ENCODE measurements at regions not wholly inside any gene's neighbourhood (a gene's known extent, or its start where the extent isn't known, plus 50 kb on each side); places are given as distances from the start of the nearest gene placed in this dataset.

DNA sequence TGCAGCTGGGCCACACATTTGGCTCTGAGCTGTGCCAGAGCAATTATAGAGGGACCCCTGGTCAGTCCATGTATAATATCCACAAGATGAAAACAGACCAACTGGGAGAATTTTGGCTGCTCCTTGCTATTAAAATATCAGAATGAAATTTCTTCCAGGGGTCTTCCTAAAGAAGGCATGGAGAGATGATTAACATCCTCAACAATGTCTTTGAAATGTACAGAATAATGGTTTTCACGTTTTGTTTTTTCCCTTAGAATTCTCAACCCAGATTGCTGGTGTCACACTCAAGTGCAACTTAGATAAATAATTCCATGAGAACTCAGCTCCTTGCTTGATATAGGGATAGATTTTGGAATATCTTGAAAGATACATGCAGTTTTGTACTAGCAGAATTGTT is 148.3 kb upstream of the SLC24A2 start:
- Histone ChIP-seq H3K27ac (no peak overlapping the region), H3K9me3 (no peaks in the 10 kb centered on the region), H3K36me3 (no peaks in the 10 kb centered on the region), H3K27me3 (peaks cover 20% of the 10 kb centered on the region), H3K4me1 (ENCODE audit: control insufficient read depth in 1 of 2, insufficient read depth in 1 of 2, low read depth in 1 of 2, low read length in 1 of 2) (peaks cover 6 to 7% of the 10 kb centered on the region in 2 experiments), H3K4me3 (ENCODE audit: low read depth in 1 of 2, low read length in 1 of 2) (no peak overlapping the region)
- TF ChIP-seq, protein P1, sequence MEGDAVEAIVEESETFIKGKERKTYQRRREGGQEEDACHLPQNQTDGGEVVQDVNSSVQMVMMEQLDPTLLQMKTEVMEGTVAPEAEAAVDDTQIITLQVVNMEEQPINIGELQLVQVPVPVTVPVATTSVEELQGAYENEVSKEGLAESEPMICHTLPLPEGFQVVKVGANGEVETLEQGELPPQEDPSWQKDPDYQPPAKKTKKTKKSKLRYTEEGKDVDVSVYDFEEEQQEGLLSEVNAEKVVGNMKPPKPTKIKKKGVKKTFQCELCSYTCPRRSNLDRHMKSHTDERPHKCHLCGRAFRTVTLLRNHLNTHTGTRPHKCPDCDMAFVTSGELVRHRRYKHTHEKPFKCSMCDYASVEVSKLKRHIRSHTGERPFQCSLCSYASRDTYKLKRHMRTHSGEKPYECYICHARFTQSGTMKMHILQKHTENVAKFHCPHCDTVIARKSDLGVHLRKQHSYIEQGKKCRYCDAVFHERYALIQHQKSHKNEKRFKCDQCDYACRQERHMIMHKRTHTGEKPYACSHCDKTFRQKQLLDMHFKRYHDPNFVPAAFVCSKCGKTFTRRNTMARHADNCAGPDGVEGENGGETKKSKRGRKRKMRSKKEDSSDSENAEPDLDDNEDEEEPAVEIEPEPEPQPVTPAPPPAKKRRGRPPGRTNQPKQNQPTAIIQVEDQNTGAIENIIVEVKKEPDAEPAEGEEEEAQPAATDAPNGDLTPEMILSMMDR (IDR thresholded peaks at IDR 0.05), result no peak

DNA sequence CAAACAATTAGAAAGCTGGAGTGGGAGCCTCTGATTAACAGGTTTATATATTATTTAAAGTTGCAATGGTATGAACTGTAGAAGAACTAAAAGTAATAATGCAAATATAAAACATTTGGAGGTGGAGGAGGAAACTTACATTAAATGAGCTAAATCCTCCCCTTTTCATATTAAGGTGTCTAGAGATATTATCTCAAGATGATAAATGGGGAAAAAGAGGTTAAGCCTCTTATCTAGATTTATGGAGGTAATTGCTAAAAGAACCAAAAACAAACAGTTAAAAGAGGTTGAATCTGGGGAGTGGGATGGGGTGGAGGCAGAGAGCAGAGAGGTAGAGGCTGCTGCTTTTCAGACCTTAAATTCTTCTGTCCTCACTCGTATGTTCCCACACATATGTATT is 147.8 kb upstream of the SLC24A2 start:
- peaks cover 6 to 7% of the 10 kb centered on the region in 2 experiments for H3K4me1 ChIP-seq (ENCODE audit: control insufficient read depth in 1 of 2, insufficient read depth in 1 of 2, low read depth in 1 of 2, low read length in 1 of 2)
- H3K27me3 ChIP-seq, result peaks cover 20% of the 10 kb centered on the region
- no peaks in the 10 kb centered on the region for H3K9me3 ChIP-seq
- TF ChIP-seq, protein P1 (IDR thresholded peaks at IDR 0.05), result no peak
- H3K36me3 ChIP-seq, result no peaks in the 10 kb centered on the region
- H3K27ac ChIP-seq, result no peak overlapping the region
- H3K4me3 ChIP-seq (ENCODE audit: low read depth in 1 of 2, low read length in 1 of 2), result no peak overlapping the region

DNA sequence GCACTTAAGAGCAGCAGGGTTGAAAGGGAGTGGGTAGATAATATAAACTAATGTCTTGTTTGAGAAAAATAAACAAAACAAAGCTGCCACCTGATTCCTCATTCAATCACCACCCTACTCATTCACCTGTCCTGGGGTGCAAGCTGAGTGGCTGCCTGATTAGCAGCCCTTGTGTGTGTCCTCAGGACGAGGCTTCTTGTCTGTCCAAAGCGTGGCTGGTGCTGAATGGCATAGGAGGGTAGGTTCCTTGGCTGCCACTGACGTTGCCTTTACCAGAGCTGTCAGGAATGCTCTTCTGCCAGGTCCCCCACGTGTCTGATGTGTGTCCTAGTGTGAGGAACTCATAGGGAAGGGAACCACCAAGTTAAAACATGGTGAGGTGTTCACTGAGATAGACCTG is 146.6 kb upstream of the SLC24A2 start:
- Histone ChIP-seq H3K4me1 (ENCODE audit: control insufficient read depth in 1 of 2, insufficient read depth in 1 of 2, low read depth in 1 of 2, low read length in 1 of 2) (peaks cover 6 to 7% of the 10 kb centered on the region in 2 experiments), H3K36me3 (no peaks in the 10 kb centered on the region), H3K4me3 (ENCODE audit: low read depth in 1 of 2, low read length in 1 of 2) (no peak overlapping the region), H3K27me3 (peaks cover 21% of the 10 kb centered on the region), H3K9me3 (no peaks in the 10 kb centered on the region), H3K27ac (no peak overlapping the region)
- TF ChIP-seq, protein P1 (IDR thresholded peaks at IDR 0.05), result no peak

DNA sequence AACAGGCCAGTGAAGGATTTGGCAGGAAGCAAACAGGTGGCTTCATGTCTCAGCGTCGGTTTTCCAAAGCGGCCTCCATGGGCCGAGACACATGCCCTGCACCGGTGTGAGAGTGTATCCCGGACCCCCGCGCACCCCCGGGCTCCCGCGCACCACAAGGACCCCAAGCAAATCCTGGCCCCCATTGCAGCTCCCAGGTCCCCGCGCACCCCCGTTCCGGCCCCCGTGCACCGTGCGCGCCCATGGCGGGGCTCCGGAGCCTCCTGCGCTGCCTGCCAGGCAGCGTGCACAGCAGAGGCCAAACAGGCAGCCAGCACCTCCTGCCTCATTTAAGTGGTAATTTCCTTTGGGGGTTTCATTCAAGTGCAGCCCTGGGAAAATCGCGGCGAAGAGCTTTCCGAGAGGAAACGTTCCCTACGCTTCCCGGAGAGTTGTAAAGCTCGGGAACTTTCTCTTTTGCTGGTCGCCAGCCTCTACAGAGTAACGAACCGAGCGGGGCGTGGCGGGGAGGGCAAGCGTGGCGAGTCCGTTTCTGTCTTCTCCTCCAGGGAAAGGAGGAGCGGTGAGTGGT is 145.5 kb upstream of the SLC24A2 start:
- H3K9me3 ChIP-seq, result no peaks in the 10 kb centered on the region
- peak overlapping the region; percentile 35 to 43 for H3K4me3 ChIP-seq (ENCODE audit: low read depth in 1 of 2, low read length in 1 of 2)
- H3K4me1 ChIP-seq (ENCODE audit: control insufficient read depth in 1 of 2, insufficient read depth in 1 of 2, low read depth in 1 of 2, low read length in 1 of 2), result peaks cover 6 to 7% of the 10 kb centered on the region in 2 experiments
- H3K27ac ChIP-seq, result no peak overlapping the region
- TF ChIP-seq, protein P1 (IDR thresholded peaks at IDR 0.05), result no peak
- H3K27me3 ChIP-seq, result peaks cover 26% of the 10 kb centered on the region
- H3K36me3 ChIP-seq, result no peaks in the 10 kb centered on the region

DNA sequence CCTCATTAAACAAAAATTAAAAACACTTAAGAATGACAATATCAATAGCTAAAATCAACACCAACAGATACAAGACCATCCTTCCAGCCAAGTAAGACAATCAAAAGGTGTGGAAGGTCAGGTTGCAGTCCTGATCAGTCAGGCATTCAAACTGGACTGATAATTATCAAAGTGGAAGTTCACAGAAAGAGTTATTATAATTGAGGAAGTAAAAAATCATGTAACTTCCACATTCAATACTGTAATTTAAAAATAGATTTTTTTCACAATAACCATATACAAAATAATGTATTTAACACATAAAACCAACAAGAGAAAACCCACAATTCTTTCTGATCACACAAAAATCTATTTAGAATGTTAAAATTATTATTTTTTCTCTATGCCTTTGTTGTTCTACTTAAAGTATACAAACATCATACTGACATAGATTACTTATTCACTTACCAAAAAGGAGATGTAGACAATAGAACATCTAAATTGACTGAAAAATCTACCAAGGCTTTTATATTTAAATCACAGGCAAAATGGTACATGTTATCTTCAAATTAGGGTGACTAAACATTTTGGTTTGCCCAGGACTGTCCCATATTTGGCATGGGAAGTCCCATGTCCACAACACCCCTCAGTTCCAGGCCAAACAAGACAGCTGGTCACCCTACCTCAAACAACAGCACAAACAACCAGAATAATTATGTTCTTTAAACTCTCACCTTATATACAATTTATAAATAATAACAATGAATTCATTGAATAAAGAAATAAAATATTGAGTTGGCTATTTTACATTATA is 142.5 kb upstream of the SLC24A2 start:
- Histone ChIP-seq H3K4me3 (ENCODE audit: low read depth in 1 of 2, low read length in 1 of 2) (no peak overlapping the region), H3K27ac (no peak overlapping the region), H3K27me3 (peaks cover 34% of the 10 kb centered on the region), H3K4me1 (ENCODE audit: control insufficient read depth in 1 of 2, insufficient read depth in 1 of 2, low read depth in 1 of 2, low read length in 1 of 2) (peaks cover 7 to 8% of the 10 kb centered on the region in 2 experiments), H3K9me3 (no peaks in the 10 kb centered on the region), H3K36me3 (no peaks in the 10 kb centered on the region)
- TF ChIP-seq, protein P1 (IDR thresholded peaks at IDR 0.05), result no peak
